Hepatocyte (in vitro differentiated cells): ENCODE measurements at regions not wholly inside any gene's neighbourhood (a gene's known extent, or its start where the extent isn't known, plus 50 kb on each side); places are given as distances from the start of the nearest gene placed in this dataset.

ENCODE experiments used
- DNase-seq: peaks from one replicate; pipeline ENCODE4 v3.0.0-alpha.2; 2016; ENCODE audit warnings: low spot score
- H2AFZ ChIP-seq: fragments of 200-600 bp; sonication (generic); 2 replicates; pipeline ENCODE4 v1.6.0; 2016; ENCODE audit warnings: antibody characterized with exemption, mild to moderate bottlenecking
- H3K27ac ChIP-seq: fragments of 200-600 bp; sonication (generic); 2 replicates; pipeline ENCODE4 v1.5.1; 2016; ENCODE audit warnings: mild to moderate bottlenecking
- H3K27me3 ChIP-seq: fragments of 200-600 bp; sonication (generic); 2 replicates; pipeline ENCODE4 v1.6.1; 2016
- H3K36me3 ChIP-seq: fragments of 200-600 bp; sonication (generic); replicated peaks from 2 replicates; pipeline ENCODE4 v1.5.1; 2016; ENCODE audit warnings: low read depth; ENCODE audit not compliant: insufficient read depth
- H3K4me1 ChIP-seq: fragments of 200-600 bp; sonication (generic); 2 replicates; pipeline ENCODE4 v1.5.1; 2016; ENCODE audit warnings: mild to moderate bottlenecking, moderate library complexity; ENCODE audit not compliant: insufficient read depth
- H3K4me2 ChIP-seq: fragments of 200-600 bp; sonication (generic); 2 replicates; pipeline ENCODE4 v1.6.0; 2016
- H3K4me3 ChIP-seq: fragments of 200-600 bp; sonication (generic); 2 replicates; pipeline ENCODE4 v1.5.1; 2016; ENCODE audit warnings: mild to moderate bottlenecking
- H3K79me2 ChIP-seq: fragments of 200-600 bp; sonication (generic); 2 replicates; pipeline ENCODE4 v1.6.0; 2017; ENCODE audit warnings: mild to moderate bottlenecking
- H3K9me2 ChIP-seq: fragments of 200-600 bp; sonication (generic); replicated peaks from 2 replicates; pipeline ENCODE4 v1.6.0; 2017; ENCODE audit warnings: mild to moderate bottlenecking; ENCODE audit not compliant: insufficient read depth
- H3K9me3 ChIP-seq: fragments of 200-600 bp; sonication (generic); 2 replicates; pipeline ENCODE4 v1.5.1; 2016; ENCODE audit warnings: low read depth, mild to moderate bottlenecking
- H4K20me1 ChIP-seq: fragments of 200-600 bp; sonication (generic); 2 replicates; pipeline ENCODE4 v1.6.0; 2016; ENCODE audit warnings: mild to moderate bottlenecking; ENCODE audit not compliant: insufficient read depth, poor library complexity, severe bottlenecking
- EZH2 ChIP-seq: fragments of 200-600 bp; sonication (generic); IDR thresholded peaks from 2 replicates; pipeline ENCODE4 v1.6.1; 2016; ENCODE audit warnings: antibody characterized with exemption, mild to moderate bottlenecking, borderline replicate concordance
- EZH2phosphoT487 ChIP-seq: fragments of 200-600 bp; sonication (generic); IDR thresholded peaks from one replicate; pipeline ENCODE4 v1.6.1; 2018; ENCODE audit warnings: antibody characterized with exemption, mild to moderate bottlenecking, low read depth, moderate library complexity; ENCODE audit not compliant: unreplicated experiment, severe bottlenecking
- WGBS: methylation state at CpG from one replicate; pipeline ENCODE4 v1.1.6; 2016; ENCODE audit warnings: low lambda C conversion rate; ENCODE audit errors: missing lambda C conversion rate; 5-methylcytosine and 5-hydroxymethylcytosine counted together
- TF ChIP-seq, protein P1 (sequence below): fragments of 200-600 bp; sonication (generic); IDR thresholded peaks from 2 replicates; pipeline ENCODE4 v1.5.1; 2016; ENCODE audit warnings: antibody characterized with exemption, mild to moderate bottlenecking; ENCODE audit not compliant: poor library complexity

DNA sequence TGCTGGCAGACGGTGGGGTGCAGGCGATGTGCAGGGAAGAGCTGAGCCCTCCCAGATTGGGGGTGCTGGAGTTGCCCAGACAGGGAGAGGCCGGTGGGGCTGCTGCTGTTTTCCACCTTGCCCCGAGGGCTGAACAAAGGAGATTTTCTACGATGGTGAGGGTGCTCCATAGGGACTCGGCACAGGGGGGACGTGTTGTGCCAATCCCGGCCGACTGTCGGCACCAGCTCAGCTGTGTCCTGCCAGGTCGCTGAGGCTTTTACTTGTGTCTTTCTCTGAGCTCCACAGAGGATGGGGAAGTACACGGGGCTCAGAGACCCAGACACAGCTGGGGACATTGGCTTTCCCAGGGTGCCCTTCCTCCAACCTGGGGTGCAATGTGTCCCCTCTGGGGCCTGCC lies 816.8 kb downstream of the BRD1 start:
- no peaks in the 10 kb centered on the region for H3K9me3 ChIP-seq
- H3K27ac ChIP-seq = no peak overlapping the region
- no peaks in the 10 kb centered on the region for H3K9me2 ChIP-seq
- H2AFZ ChIP-seq = no peak overlapping the region
- H3K4me2 ChIP-seq = no peak overlapping the region
- DNase-seq = no peak
- H3K36me3 ChIP-seq = no peaks in the 10 kb centered on the region
- 92% methylated on average over 12 of the region's 12 CpGs for WGBS
- H3K4me1 ChIP-seq = no peaks in the 10 kb centered on the region
- TF ChIP-seq EZH2phosphoT487 = no peak
- TF ChIP-seq, protein P1, sequence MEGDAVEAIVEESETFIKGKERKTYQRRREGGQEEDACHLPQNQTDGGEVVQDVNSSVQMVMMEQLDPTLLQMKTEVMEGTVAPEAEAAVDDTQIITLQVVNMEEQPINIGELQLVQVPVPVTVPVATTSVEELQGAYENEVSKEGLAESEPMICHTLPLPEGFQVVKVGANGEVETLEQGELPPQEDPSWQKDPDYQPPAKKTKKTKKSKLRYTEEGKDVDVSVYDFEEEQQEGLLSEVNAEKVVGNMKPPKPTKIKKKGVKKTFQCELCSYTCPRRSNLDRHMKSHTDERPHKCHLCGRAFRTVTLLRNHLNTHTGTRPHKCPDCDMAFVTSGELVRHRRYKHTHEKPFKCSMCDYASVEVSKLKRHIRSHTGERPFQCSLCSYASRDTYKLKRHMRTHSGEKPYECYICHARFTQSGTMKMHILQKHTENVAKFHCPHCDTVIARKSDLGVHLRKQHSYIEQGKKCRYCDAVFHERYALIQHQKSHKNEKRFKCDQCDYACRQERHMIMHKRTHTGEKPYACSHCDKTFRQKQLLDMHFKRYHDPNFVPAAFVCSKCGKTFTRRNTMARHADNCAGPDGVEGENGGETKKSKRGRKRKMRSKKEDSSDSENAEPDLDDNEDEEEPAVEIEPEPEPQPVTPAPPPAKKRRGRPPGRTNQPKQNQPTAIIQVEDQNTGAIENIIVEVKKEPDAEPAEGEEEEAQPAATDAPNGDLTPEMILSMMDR = no peak
- TF ChIP-seq EZH2 = no peak
- no peaks in the 10 kb centered on the region for H4K20me1 ChIP-seq
- no peak overlapping the region for H3K4me3 ChIP-seq
- H3K79me2 ChIP-seq = no peaks in the 10 kb centered on the region
- H3K27me3 ChIP-seq = no peaks in the 10 kb centered on the region

DNA sequence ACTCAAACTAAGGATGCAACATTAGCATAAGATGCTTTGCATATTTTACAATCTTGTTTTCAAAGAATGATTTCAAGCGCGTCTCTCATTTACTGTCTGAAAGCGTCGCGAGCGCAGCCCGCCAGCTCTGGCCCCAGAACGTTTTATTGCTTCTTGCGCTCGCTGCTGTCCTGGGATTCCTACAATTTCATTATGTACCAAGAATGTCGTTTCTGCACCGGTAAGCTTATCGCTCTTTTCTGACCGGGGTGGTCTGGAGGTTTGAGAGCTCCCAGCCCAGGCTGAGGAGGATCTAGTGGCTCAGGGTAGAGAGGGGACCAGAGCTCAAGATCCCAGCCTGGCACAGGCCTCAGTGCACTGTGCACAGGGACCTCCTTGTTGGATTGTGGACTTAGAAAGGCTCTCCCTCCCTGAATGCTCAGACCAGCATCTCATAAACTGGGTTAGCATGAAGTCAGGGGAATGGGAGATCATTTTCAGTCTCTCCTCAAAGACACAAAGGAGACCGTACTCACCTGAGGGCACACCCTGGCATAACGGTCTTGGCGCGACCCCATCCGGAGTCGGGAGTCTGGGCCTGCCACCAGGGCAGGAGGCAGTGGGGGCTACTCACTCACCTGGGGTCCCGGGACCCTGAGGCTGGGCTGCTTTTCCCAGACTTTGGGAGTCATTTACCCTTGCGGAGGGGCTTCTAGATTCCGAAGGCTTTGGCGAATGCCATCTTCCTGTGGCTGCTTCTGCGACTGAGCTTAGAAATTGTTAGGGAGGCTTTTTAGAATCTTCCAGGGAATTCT lies 817.4 kb downstream of the BRD1 start:
- no peaks in the 10 kb centered on the region for H3K27me3 ChIP-seq

DNA sequence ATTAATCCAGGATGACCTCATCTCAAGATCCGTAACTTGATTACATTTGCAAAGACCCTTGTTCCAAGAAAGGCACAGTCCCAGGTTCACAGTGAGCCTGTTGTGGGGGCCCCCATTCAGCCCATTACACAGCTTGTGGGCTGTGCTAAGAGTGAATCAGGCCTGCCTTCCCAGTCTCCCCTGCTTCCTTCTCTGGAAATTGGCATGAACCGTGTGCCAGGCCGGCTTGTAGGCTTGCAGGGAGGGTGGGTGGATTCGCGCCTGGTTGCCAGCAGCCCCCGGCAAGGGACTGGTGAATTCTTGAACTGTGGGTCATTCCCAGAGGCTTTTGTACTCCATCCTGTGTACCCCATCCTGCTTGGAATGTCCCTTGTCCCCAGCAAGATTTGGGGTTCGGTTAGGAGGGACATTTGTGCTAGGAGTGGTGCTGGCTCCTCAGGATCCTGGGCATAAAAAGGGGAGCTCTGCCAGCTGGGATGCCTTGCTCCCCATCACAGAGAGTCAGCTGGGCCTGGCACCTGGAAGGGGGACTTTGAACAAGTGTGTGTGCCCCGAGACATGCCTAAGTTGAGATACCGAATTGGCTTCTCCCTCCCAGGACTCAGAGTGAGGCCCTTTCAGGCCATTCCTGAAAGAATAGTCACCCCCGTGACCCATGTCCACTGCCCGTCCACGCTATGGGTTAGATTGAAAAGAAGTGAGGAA lies 818.2 kb downstream of the BRD1 start:
- Histone ChIP-seq H3K79me2 (no peaks in the 10 kb centered on the region), H3K4me2 (no peak overlapping the region), H3K9me2 (no peaks in the 10 kb centered on the region), H3K9me3 (no peaks in the 10 kb centered on the region), H3K4me3 (no peak overlapping the region), H4K20me1 (no peaks in the 10 kb centered on the region), H3K36me3 (no peaks in the 10 kb centered on the region), H3K27me3 (no peaks in the 10 kb centered on the region), H2AFZ (no peak overlapping the region), H3K4me1 (no peaks in the 10 kb centered on the region), H3K27ac (no peak overlapping the region)
- no peak for TF ChIP-seq EZH2
- no peak for TF ChIP-seq EZH2phosphoT487
- TF ChIP-seq, protein P1 = no peak
- WGBS = 95% methylated on average over 12 of the region's 12 CpGs
- peak; percentile 1 for DNase-seq

More for the DNA sequence above, 817.4 kb downstream of the BRD1 start:
- Histone ChIP-seq H3K79me2 (no peaks in the 10 kb centered on the region), H3K4me3 (no peak overlapping the region), H3K4me1 (no peaks in the 10 kb centered on the region), H3K4me2 (no peak overlapping the region), H4K20me1 (no peaks in the 10 kb centered on the region), H3K9me3 (no peaks in the 10 kb centered on the region), H3K9me2 (no peaks in the 10 kb centered on the region), H2AFZ (no peak overlapping the region), H3K27ac (no peak overlapping the region), H3K36me3 (no peaks in the 10 kb centered on the region)
- DNase-seq = no peak
- WGBS = 85% methylated on average over 25 of the region's 25 CpGs
- TF ChIP-seq EZH2phosphoT487 (no peak), EZH2 (no peak)
- TF ChIP-seq, protein P1 = no peak
